BJ (cell line): ENCODE measurements at regions not wholly inside any gene's neighbourhood (a gene's known extent, or its start where the extent isn't known, plus 50 kb on each side); places are given as distances from the start of the nearest gene placed in this dataset.
"Not testable (repeated sequence)": the region's sequence is repeated elsewhere in the genome, so short reads cannot be mapped to it uniquely, and the experiment has no call there.

ENCODE experiments used
- CTCF ChIA-PET: fragments of 350-600 bp; formaldehyde crosslinking; extraction: SDS; loops from one replicate; lab custom pipeline; 2021; ENCODE audit warnings: antibody characterized with exemption, inconsistent platforms; lab: Yijun Ruan, JAX
- POLR2A ChIA-PET: fragments of 300-600 bp; sonication (Branson Sonifier 250); formaldehyde crosslinking; extraction: SDS; loops from one replicate; lab custom pipeline; 2021; ENCODE audit warnings: antibody characterized with exemption; lab: Charles Lee
- DNase-seq: peaks from one replicate; pipeline ENCODE4 v3.0.0-alpha.2; 2011; ENCODE audit warnings: low read depth
- H3K27me3 ChIP-seq: 2 replicates; pipeline ENCODE4 v1.6.0; 2011; ENCODE audit warnings: low read length; ENCODE audit not compliant: control insufficient read depth, insufficient read depth
- H3K36me3 ChIP-seq: 2 replicates; pipeline ENCODE4 v1.5.1; 2011; ENCODE audit warnings: low read length; ENCODE audit not compliant: control insufficient read depth, insufficient read depth
- H3K4me3 ChIP-seq: 2 replicates; pipeline ENCODE4 v1.5.1; 2011; ENCODE audit warnings: low read depth, mild to moderate bottlenecking, control low read depth, low read length
- CTCF ChIP-seq: IDR thresholded peaks from 2 replicates; pipeline ENCODE4 v1.5.1; 2011; ENCODE audit warnings: low read depth, mild to moderate bottlenecking, control low read depth, inconsistent platforms, low read length, moderate library complexity; ENCODE audit not compliant: insufficient read depth

- no peak for DNase-seq
- TF ChIP-seq CTCF = no peak
- no peaks in the 10 kb centered on the region for H3K27me3 ChIP-seq
- no peaks in the 10 kb centered on the region for H3K36me3 ChIP-seq
- POLR2A ChIA-PET = no interaction called here
- CTCF ChIA-PET = interaction anchor here (0.7 kb wide), 1 partner anchor 943 kb away, joined by 3 read pairs; no protein-coding TSS in a partner anchor
- no peak overlapping the region for H3K4me3 ChIP-seq
These were observed 672.1 kb downstream of the MAFB start for GRCh38 chr20:40016890-40017289.

- TF ChIP-seq CTCF = no peak
- no peak for DNase-seq
- POLR2A ChIA-PET = no interaction called here
- no peaks in the 10 kb centered on the region for H3K27me3 ChIP-seq
- no peaks in the 10 kb centered on the region for H3K36me3 ChIP-seq
- CTCF ChIA-PET = interaction anchor here (0.7 kb wide), 1 partner anchor 944 kb away, joined by 3 read pairs; no protein-coding TSS in a partner anchor
- no peak overlapping the region for H3K4me3 ChIP-seq
These were observed 672.6 kb downstream of the MAFB start for GRCh38 chr20:40016392-40016791.

- DNase-seq, H3K4me3 ChIP-seq, H3K36me3 ChIP-seq, POLR2A ChIA-PET, H3K27me3 ChIP-seq, CTCF ChIA-PET: not testable (repeated sequence)
These were observed 677.0 kb downstream of the MAFB start for GRCh38 chr20:40012026-40012425.

- CTCF ChIA-PET = interaction anchor here (1.2 kb wide), 1 partner anchor 13 kb away, joined by 3 read pairs; no protein-coding TSS in a partner anchor
- DNase-seq = no peak
- no peaks in the 10 kb centered on the region for H3K27me3 ChIP-seq
- no peaks in the 10 kb centered on the region for H3K36me3 ChIP-seq
- POLR2A ChIA-PET = no interaction called here
- no peak overlapping the region for H3K4me3 ChIP-seq
- no peak for TF ChIP-seq CTCF
These were observed 678.6 kb downstream of the MAFB start for GRCh38 chr20:40010483-40010882.

GRCh38 chr20:40009542-40009941 is 679.5 kb downstream of the MAFB start:
- Histone ChIP-seq H3K36me3 (no peaks in the 10 kb centered on the region), H3K27me3 (no peaks in the 10 kb centered on the region), H3K4me3 (no peak overlapping the region)
- no peak for DNase-seq
- no peak for TF ChIP-seq CTCF
- POLR2A ChIA-PET = no interaction called here
- CTCF ChIA-PET = no interaction called here

- Histone ChIP-seq H3K27me3 (no peaks in the 10 kb centered on the region), H3K36me3 (no peaks in the 10 kb centered on the region), H3K4me3 (no peak overlapping the region)
- DNase-seq = no peak
- CTCF ChIA-PET = no interaction called here
- POLR2A ChIA-PET = no interaction called here
- TF ChIP-seq CTCF = no peak
These were observed 680.9 kb downstream of the MAFB start for GRCh38 chr20:40008177-40008576.
